Pancreas (tissue), 10 donors: ENCODE measurements at regions not wholly inside any gene's neighbourhood (a gene's known extent, or its start where the extent isn't known, plus 50 kb on each side); places are given as distances from the start of the nearest gene placed in this dataset.

ENCODE experiments used
- ATAC-seq, 4 donors: fragments of 200-7000 bp; cut with Tn5 transposase; one replicate each; pipeline versions ENCODE4 v1.8.0 to v1.9.1; 2020; ENCODE audit warnings: mild to moderate bottlenecking in 4 of 4, moderate library complexity in 4 of 4
- DNase-seq, 6 donors: peaks; one replicate each; pipeline ENCODE4 v3.0.0-alpha.2; 2020
- FAIRE-seq: peaks from 2 replicates; lab custom pipeline; 2012; peaks lifted over from hg19 to GRCh38; lab: Jason Lieb, UNC
- H3K27ac ChIP-seq, 4 donors: fragments of 200-600 bp; sonication (generic); 1 replicate in 3 of 4; 2 replicates in 1 of 4; pipeline versions ENCODE4 v1.5.0 to v1.8.0; 2020
- H3K27me3 ChIP-seq, 4 donors: fragments of 200-600 bp; one replicate each; pipeline ENCODE4 v1.8.0; 2021
- H3K36me3 ChIP-seq, 3 donors: fragments of 200-600 bp; sonication (generic) in 1 of 3; one replicate each; pipeline versions ENCODE4 v1.5.0 to v1.8.0; 2020 to 2021
- H3K4me1 ChIP-seq, 3 donors: fragments of 200-600 bp; one replicate each; pipeline ENCODE4 v1.8.0; 2021
- H3K4me3 ChIP-seq, 4 donors: fragments of 200-600 bp; sonication (generic) in 2 of 4; one replicate each; pipeline versions ENCODE4 v1.5.0 to v1.8.0; 2020 to 2021
- H3K9me3 ChIP-seq, 4 donors: fragments of 200-600 bp; one replicate each; pipeline ENCODE4 v1.8.0; 2021
- CTCF ChIP-seq, 4 donors: fragments of 200-600 bp; sonication (generic) in 3 of 4; IDR thresholded peaks; one replicate each; pipeline versions ENCODE4 v1.5.0 to v1.8.0; 2021; ENCODE audit warnings: antibody characterized with exemption in 4 of 4
- whole genome bisulfite sequencing, 2 donors: extraction: QIAGEN DNeasy Blood & Tissue Kit; methylation state at CpG; one replicate each; pipeline ENCODE4 v1.1.7; 2013; 5-methylcytosine and 5-hydroxymethylcytosine counted together
- intact Hi-C, 3 donors: fragments of 100-400 bp; cut with DNase I; formaldehyde crosslinking; loops; one replicate each; pipeline versions ENCODE4 v1.11.1 to v1.14.2; 2022
- donor health status: healthy with polysubstance abuse.
- donor health status: DM: no; HTN: no; CAD: no; lungs with moderate emphysema.
- donor health status: DM: no; HTN: no; CAD: no.
- donor health status: control.
- donor health status: control.
- donor health status: Bipolar disorder and iron deficiency.
- donor health status: DM: yes; HTN: yes; CAD: no.
- donor health status: DM: no; HTN: no; CAD: no.
- donor health status: DM: no; HTN: no; CAD: no.
- donor health status: DM: yes; HTN: yes; CAD: no.

- 87% methylated on average over 2 of the region's 2 CpGs; no CpG with 5 or more reads in 1 of the 2 donors for WGBS, 2 donors
- H3K27ac ChIP-seq, result no peak overlapping the region
- FAIRE-seq, result no peak
- no peak overlapping the region for H3K4me3 ChIP-seq
- H3K36me3 ChIP-seq, result no peaks in the 10 kb centered on the region
- H3K9me3 ChIP-seq, result no peaks in the 10 kb centered on the region
- intact Hi-C loops, result no loop called here
- H3K27me3 ChIP-seq, result no peaks in the 10 kb centered on the region
- no peaks in the 10 kb centered on the region for H3K4me1 ChIP-seq
- DNase-seq, result no peak
- no peak for TF ChIP-seq CTCF (IDR thresholded peaks at IDR 0.05)
- ATAC-seq, result no peak
Observed at GRCh38 chrY:7826533-7826932, 915.0 kb upstream of the AMELY start.

- no peaks in the 10 kb centered on the region for H3K9me3 ChIP-seq
- no peak overlapping the region for H3K27ac ChIP-seq
- 95% methylated on average over 1 of the region's 1 CpG; no CpG with 5 or more reads in 1 of the 2 donors for WGBS, 2 donors
- H3K36me3 ChIP-seq, result no peaks in the 10 kb centered on the region
- H3K27me3 ChIP-seq, result no peaks in the 10 kb centered on the region
- intact Hi-C loops, result no loop called here
- H3K4me1 ChIP-seq, result no peaks in the 10 kb centered on the region
- no peak for DNase-seq
- no peak overlapping the region for H3K4me3 ChIP-seq
- no peak for TF ChIP-seq CTCF (IDR thresholded peaks at IDR 0.05)
- FAIRE-seq, result no peak
- no peak for ATAC-seq
Observed at GRCh38 chrY:7825874-7826273, 914.3 kb upstream of the AMELY start.

- no peak overlapping the region for H3K27ac ChIP-seq
- H3K4me3 ChIP-seq, result no peak overlapping the region
- H3K36me3 ChIP-seq, result no peaks in the 10 kb centered on the region
- no peaks in the 10 kb centered on the region for H3K4me1 ChIP-seq
- intact Hi-C loops, result no loop called here
- no peak for ATAC-seq
- FAIRE-seq, result no peak
- 92% methylated on average over 2 of the region's 2 CpGs; no CpG with 5 or more reads in 1 of the 2 donors for WGBS, 2 donors
- H3K27me3 ChIP-seq, result no peaks in the 10 kb centered on the region
- no peaks in the 10 kb centered on the region for H3K9me3 ChIP-seq
- DNase-seq, result no peak
- no peak for TF ChIP-seq CTCF (IDR thresholded peaks at IDR 0.05)
Observed at GRCh38 chrY:7821295-7822035, 909.9 kb upstream of the AMELY start.

GRCh38 chrY:7818924-7819323 is 907.4 kb upstream of the AMELY start:
- intact Hi-C loops, result no loop called here
- ATAC-seq, result no peak

More at GRCh38 chrY:7818924-7819323, 907.4 kb upstream of the AMELY start:
- TF ChIP-seq CTCF (IDR thresholded peaks at IDR 0.05), result no peak
- DNase-seq (no peak), FAIRE-seq (no peak)
- no peaks in the 10 kb centered on the region for H3K4me1 ChIP-seq
- H3K36me3 ChIP-seq, result no peaks in the 10 kb centered on the region
- no peaks in the 10 kb centered on the region for H3K27me3 ChIP-seq
- no peaks in the 10 kb centered on the region for H3K9me3 ChIP-seq
- no peak overlapping the region for H3K4me3 ChIP-seq
- no peak overlapping the region for H3K27ac ChIP-seq
